Mucosa of descending colon (tissue), 3 donors: ENCODE measurements at regions not wholly inside any gene's neighbourhood (a gene's known extent, or its start where the extent isn't known, plus 50 kb on each side); places are given as distances from the start of the nearest gene placed in this dataset.

Experiments
- ATAC-seq: fragments of 200-7000 bp; cut with Tn5 transposase; one replicate; pipeline ENCODE4 v1.9.1; 2020; ENCODE audit warnings: mild to moderate bottlenecking, moderate library complexity
- DNase-seq, 3 donors: peaks; one replicate each; pipeline ENCODE4 v3.0.0-alpha.2; 2020
- H3K36me3 ChIP-seq: fragments of 200-600 bp; one replicate; pipeline ENCODE4 v1.8.0; 2021; ENCODE audit warnings: low read depth, mild to moderate bottlenecking
- H3K4me1 ChIP-seq: fragments of 200-600 bp; one replicate; pipeline ENCODE4 v1.8.0; 2021; ENCODE audit warnings: low read depth, mild to moderate bottlenecking
- H3K4me3 ChIP-seq: fragments of 200-600 bp; one replicate; pipeline ENCODE4 v1.8.0; 2021; ENCODE audit warnings: mild to moderate bottlenecking
- H3K9me3 ChIP-seq: fragments of 200-600 bp; one replicate; pipeline ENCODE4 v1.8.0; 2021; ENCODE audit warnings: mild to moderate bottlenecking
- CTCF ChIP-seq: fragments of 200-600 bp; IDR thresholded peaks from one replicate; pipeline ENCODE4 v1.8.0; 2022; ENCODE audit warnings: antibody characterized with exemption, mild to moderate bottlenecking
- intact Hi-C, 2 donors: fragments of 100-400 bp; cut with DNase I in 1 of 2; cut with micrococcal nuclease in 1 of 2; formaldehyde crosslinking; loops; one replicate each; pipeline versions ENCODE4 v1.11.0 to v1.11.1; 2022; cut with DNase I, micrococcal nuclease
- donor health status: DM: no; HTN: no; CAD: no; lungs with moderate emphysema.
- donor health status: DM: no; HTN: no; CAD: no.
- donor health status: DM: no; HTN: yes; CAD: no.

DNA sequence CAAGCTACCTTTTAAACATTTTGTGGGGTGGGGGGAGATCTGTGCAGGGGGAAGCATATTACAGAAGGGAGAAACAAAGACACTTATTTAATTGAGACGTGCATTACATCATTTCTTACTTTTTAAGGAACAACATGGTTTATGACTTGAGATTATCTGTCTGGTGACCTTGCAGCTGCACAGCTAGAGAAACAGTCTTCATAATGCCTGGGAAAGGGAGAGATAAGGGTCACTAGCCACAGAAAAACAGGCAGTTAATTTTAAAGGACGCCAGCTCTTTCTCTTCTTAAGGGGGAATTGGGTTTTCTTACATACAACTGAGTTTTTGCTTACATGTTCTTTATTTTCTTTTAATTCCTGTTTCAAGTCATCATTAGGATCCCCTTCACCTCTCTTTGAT, 147.9 kb downstream of the SST start:
- Histone ChIP-seq H3K4me3 (no peak overlapping the region), H3K36me3 (no peaks in the 10 kb centered on the region), H3K4me1 (no peaks in the 10 kb centered on the region), H3K9me3 (no peaks in the 10 kb centered on the region)
- DNase-seq (no peak), ATAC-seq (no peak)
- no peak for TF ChIP-seq CTCF
- intact Hi-C loops: no loop called here

DNA sequence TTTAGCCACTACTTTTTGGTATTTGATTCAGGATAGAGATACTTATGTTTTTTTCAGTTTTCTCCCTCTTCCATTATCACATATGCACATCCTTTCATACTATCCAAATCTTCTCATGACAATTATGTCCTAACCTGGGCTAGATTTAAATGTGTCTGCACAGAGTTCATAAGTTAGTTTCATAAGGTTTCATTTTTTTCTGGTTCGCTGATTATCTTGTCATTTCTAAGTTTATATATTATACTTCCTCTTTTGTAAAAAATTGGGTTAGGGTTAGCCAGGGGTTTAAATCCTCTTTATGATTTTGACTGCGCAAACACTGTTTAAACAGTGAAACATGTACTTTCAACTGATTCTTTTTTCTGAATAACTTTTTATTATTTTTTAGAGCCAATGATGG, 148.6 kb downstream of the SST start:
- H3K4me3 ChIP-seq: no peak overlapping the region
- H3K9me3 ChIP-seq: no peaks in the 10 kb centered on the region
- no peaks in the 10 kb centered on the region for H3K36me3 ChIP-seq
- DNase-seq: no peak
- intact Hi-C loops: no loop called here
- TF ChIP-seq CTCF: no peak
- no peak for ATAC-seq
- H3K4me1 ChIP-seq: no peaks in the 10 kb centered on the region

GRCh38 chr3:187520027-187520945, 149.9 kb downstream of the SST start:
- Histone ChIP-seq H3K4me1 (no peaks in the 10 kb centered on the region), H3K4me3 (no peak overlapping the region), H3K36me3 (no peaks in the 10 kb centered on the region), H3K9me3 (no peaks in the 10 kb centered on the region)
- TF ChIP-seq CTCF: no peak
- peak in 1 of 3 donors; percentile 4 for DNase-seq
- intact Hi-C loops: no loop called here
- ATAC-seq: no peak

GRCh38 chr3:187519428-187519890, 150.7 kb downstream of the SST start:
- Histone ChIP-seq H3K4me1 (no peaks in the 10 kb centered on the region), H3K9me3 (no peaks in the 10 kb centered on the region), H3K4me3 (no peak overlapping the region), H3K36me3 (no peaks in the 10 kb centered on the region)
- DNase-seq (no peak), ATAC-seq (no peak)
- intact Hi-C loops: no loop called here
- TF ChIP-seq CTCF: no peak

DNA sequence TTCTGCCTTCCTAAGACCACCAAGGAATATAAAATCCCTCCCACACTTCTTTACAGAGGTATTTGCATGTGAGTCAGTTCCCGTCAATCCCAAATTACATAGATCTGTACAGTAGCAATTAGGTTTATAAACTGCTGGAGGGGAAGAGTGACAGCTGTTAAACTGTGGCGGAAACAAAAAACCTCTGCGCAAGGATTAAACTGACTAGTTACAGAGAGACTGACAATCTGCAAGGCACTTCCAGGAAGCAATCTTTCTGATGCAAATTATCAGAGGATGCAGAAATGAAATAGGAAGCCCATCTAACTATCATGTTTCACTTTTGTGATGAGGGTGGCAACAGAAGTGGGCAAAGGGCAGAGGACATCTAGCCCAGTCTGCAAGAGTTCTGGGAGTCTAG, 150.4 kb downstream of the RTP4 start:
- Histone ChIP-seq H3K4me3 (no peak overlapping the region), H3K4me1 (no peaks in the 10 kb centered on the region), H3K36me3 (no peaks in the 10 kb centered on the region), H3K9me3 (no peaks in the 10 kb centered on the region)
- intact Hi-C loops: no loop called here
- DNase-seq (no peak), ATAC-seq (no peak)
- TF ChIP-seq CTCF: no peak
